EH (cell line): ENCODE measurements at regions not wholly inside any gene's neighbourhood (a gene's known extent, or its start where the extent isn't known, plus 50 kb on each side); places are given as distances from the start of the nearest gene placed in this dataset.

Source experiments
- DNase-seq: peaks from one replicate; pipeline ENCODE4 v3.0.0-alpha.2; 2015; ENCODE audit warnings: low read depth

- DNase-seq: no peak
These were observed 191.0 kb upstream of the IRS2 start for GRCh38 chr13:109977212-109977968.

DNA sequence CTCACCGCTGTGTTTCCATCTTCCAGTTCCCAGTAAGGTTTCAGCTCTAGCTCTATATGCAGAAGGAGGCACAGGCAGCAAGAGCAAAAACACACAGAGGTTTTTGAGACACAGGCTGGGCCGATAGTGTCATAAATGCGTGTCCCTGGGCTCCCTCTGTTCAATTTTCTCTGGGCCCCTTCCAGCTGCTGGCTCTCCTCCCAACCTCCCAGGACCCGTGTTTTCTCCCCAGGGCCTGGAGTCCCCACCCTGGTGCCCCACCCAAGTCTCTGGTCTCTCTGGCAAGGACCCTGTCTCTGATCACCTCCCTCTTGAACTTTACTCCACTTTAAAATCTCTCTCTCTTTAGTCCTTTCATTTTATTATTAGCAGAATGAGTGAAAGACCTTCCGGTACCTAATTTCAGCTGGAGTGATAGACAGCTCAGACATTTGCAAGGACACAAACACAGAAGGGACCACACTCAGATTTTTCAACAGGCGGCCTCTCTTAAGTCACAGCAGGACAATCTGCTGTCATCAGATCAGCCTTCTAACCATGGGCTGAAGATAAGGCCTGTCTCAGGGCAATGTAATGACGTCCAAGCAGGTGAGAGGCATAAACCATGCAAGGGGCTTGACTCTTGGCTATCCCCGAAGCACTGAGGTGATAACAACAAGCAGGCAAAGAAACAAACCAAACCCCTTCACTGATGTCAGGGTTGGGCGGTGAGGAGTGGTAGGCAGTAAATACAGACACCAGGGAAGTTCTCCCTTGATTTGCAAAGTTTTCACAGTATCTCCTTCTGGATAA is 190.0 kb upstream of the IRS2 start:
- no peak for DNase-seq

DNA sequence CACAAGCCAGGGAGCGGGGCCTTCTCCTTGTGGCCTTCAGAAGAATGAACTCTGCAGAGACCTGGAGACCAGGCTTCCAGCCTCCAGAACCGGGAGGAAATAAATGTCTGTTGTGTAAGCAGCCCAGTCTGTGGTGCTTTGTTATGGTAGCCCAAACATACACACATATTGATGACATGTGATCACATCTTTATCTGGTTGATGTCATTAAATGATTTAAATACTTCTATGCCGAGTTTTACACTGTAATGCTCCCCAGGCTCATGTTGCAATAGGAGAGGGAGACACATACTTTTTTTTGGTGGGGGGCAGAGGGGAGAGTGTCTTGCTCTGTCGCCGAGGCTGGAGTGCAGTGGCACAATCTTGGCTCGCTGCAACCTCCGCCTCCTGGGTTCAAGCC is 188.0 kb upstream of the IRS2 start:
- peak; percentile 45 for DNase-seq

GRCh38 chr13:109973279-109973678 is 186.9 kb upstream of the IRS2 start:
- no peak for DNase-seq

GRCh38 chr13:109971456-109972090 is 185.2 kb upstream of the IRS2 start:
- DNase-seq: peak; percentile 78

GRCh38 chr13:109971006-109971405 is 184.6 kb upstream of the IRS2 start:
- DNase-seq: peak; percentile 75

DNA sequence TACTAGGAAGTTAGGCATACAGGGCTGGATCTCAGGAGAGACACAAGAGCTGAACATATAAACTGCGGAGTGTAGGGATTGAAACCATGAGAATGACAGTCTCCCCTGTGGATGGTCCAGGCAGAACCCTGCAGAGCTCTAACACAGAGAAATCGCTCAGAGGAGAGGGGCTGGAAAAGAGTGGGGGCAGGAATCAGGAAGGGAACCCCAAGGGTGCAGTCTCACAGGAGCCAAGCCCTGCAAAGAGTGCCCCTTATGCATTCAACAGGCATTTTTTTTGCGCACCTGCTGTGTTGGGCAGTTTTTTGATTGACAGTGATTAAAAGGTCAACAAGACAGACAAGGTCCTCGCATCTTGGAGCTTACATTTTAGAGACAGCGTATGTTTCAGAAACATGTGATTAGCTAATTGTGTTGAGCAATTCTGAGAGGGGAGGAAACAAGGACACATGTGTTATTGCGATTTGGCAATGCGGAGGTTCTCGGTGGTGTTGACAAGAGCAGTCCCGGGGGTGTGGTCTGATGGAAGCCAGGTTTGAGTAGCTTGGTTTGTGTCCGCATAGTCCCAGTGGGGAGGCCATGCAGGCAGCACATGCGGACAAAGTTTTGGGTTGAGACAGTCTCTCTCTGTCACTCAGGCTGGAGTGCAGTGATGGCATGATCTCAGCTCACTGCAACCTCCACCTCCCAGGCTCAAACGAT is 182.6 kb upstream of the IRS2 start:
- no peak for DNase-seq

DNA sequence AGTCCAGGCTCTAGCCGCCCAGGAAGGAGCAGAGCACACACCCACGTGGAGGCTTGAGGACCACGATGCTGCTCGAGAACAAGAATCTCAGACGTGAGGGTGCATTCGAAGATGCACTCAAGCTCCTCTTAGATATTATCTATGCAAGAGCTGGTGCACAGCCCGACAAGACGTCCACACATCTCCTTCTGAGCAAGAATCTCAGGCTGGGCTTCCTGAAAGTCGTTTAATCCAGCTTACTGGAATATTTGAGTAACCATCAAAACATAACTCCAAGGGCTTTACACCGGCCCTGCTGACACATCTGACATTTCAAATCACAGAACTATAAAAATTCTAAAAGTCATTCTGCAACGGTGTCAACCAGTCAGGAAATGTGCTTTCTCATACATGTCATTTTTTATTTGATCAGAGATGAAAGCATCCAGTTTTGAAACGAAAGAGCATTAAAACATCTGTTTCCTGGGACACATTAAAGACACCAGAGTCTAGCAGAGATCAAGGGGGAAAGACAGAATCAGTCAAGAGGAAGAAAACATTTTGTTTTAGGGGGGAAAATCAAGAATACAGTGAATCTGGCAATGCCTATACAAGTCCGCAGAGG is 177.7 kb upstream of the IRS2 start:
- peak; percentile 21 for DNase-seq

GRCh38 chr13:109963384-109963783 is 177.0 kb upstream of the IRS2 start:
- no peak for DNase-seq

DNA sequence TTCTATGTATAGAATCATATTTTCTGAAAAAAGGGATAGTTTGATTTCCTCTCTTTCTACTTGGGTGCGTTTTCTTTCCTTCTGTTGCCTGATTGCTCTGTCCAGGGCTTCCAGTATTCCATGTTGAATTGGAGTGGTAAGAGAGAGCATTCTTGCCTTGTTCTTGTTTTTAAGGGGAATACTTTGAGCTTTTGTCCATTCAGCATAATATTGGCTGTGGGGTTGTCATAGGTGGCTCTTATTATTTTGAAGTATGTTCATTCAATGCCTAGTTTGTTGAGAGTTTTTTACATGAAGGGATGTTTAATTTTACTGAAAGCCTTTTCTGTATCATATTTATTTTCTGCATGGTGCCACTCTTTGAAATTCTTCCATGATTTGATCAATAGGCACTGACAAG is 173.5 kb upstream of the IRS2 start:
- no peak for DNase-seq

GRCh38 chr13:109957875-109958274 is 171.5 kb upstream of the IRS2 start:
- DNase-seq: no peak

DNA sequence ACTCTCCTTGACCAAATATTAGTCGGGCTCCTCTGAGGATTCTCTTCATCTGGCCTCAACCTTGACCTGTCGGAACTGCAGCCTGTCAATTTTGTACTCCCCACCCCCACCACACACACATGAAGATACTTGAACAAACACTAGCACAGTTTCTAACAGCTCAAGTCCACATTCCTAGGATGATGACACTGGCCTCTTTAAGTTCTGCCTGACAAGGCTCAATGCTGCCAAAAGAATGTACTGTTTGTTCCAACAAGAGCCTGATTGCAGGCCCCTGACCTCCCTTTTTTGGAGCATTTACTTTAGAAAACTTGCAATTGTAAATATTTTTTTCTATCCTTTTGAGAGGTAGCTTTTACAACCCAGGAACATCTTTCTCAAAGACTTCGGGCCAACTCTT is 169.2 kb upstream of the IRS2 start:
- peak; percentile 49 for DNase-seq

- DNase-seq: no peak
These were observed 168.1 kb upstream of the IRS2 start for GRCh38 chr13:109954441-109954840.

- no peak for DNase-seq
These were observed 165.1 kb upstream of the IRS2 start for GRCh38 chr13:109951491-109951890.

DNA sequence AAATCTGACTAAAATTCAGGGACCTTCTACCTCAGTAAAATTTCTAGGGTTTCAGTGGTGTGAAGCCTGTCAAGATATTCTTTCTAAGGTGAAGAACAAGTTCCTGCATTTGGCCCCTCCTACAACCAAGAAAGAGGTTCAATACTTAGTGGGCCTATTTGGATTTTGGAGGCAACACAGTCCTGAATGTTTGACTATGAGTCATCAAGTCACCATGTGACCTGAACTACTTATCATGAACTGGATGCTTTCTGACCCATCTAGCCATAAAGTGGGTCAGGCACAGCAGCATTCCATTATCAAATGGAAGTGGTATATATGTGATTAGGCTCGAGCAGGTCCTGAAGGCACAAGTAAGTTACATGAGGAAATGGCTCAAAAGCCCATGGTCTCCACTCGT is 163.0 kb upstream of the IRS2 start:
- peak; percentile 32 for DNase-seq

GRCh38 chr13:109947006-109947405 is 160.6 kb upstream of the IRS2 start:
- no peak for DNase-seq

- peak; percentile 92 for DNase-seq
These were observed 159.0 kb upstream of the IRS2 start for GRCh38 chr13:109945206-109945960.

- DNase-seq: peak; percentile 58
These were observed 155.6 kb upstream of the IRS2 start for GRCh38 chr13:109941951-109942350.

DNA sequence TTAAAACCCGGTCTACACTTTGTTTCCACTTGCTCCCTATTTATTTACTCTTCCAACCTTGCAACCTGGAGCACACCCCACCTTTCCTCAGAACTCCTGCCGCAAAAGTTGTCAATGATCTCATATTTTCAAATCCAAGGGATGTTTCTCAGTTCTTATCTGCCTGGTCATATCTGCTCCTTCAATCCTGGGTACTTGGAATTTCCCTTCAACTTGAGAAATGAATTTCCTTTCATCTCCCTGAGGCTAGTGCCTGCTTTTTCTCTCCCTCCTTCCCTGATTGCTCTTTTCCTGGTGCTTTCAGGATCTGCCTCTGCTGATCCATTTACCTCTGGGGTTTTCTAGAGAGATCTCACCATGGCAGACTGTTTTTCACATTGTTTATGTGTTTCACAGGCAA is 154.8 kb upstream of the IRS2 start:
- DNase-seq: peak; percentile 8

DNA sequence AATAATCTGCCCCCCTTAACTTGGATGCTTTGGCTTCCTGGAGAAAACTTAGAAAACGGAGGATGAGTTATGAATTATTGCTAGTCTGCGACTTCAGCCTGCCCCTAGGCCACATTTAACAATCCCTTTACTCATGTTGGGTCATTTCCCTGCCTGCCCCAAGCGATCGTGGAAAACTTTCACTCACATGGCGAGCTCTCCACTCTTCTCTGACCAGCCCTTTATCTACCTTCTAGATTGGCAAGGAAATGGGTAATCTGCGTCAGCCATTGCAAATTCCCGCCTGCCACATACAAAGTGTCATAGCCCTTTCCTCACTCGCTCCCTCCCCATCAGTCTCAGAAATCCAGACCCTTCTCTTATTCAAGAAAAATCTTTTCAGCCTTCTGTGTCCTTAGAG is 154.3 kb upstream of the IRS2 start:
- no peak for DNase-seq

GRCh38 chr13:109939838-109940237 is 153.5 kb upstream of the IRS2 start:
- no peak for DNase-seq
